H1 (cell line): ENCODE measurements at regions not wholly inside any gene's neighbourhood (a gene's known extent, or its start where the extent isn't known, plus 50 kb on each side); places are given as distances from the start of the nearest gene placed in this dataset.

ENCODE experiments used
- CTCF ChIA-PET: fragments of 300-600 bp; sonication (Branson Sonifier 250); formaldehyde crosslinking; loops from one replicate; lab custom pipeline; 2021; ENCODE audit not compliant: partially characterized antibody; lab: Charles Lee
- POLR2A ChIA-PET: fragments of 300-600 bp; sonication (Branson Sonifier 250); formaldehyde crosslinking; loops from one replicate; lab custom pipeline; 2021; ENCODE audit warnings: inconsistent platforms; ENCODE audit not compliant: partially characterized antibody; lab: Charles Lee
- DNase-seq, 2 experiments: peaks; one replicate each; pipeline versions ENCODE4 v3.0.0 to v3.0.0-alpha.2; 2010 to 2022; ENCODE audit warnings: low spot score in 2 of 2, low read depth in 1 of 2, mixed read lengths in 1 of 2
- FAIRE-seq: peaks from 2 replicates; lab custom pipeline; 2011; peaks lifted over from hg19 to GRCh38; lab: Jason Lieb, UNC
- H2AFZ ChIP-seq: 2 replicates; pipeline ENCODE4 v1.8.1; 2012; ENCODE audit warnings: low read length, inconsistent platforms
- H2AK5ac ChIP-seq: 2 replicates; pipeline ENCODE4 v1.6.1; 2013; ENCODE audit warnings: low read depth, low read length
- H2BK120ac ChIP-seq: replicated peaks from 2 replicates; pipeline ENCODE3; 2013; ENCODE audit warnings: low read depth, low read length, inconsistent platforms
- H2BK12ac ChIP-seq: 2 replicates; pipeline ENCODE4 v1.6.1; 2013; ENCODE audit warnings: low read depth, low read length
- H2BK15ac ChIP-seq: 2 replicates; pipeline ENCODE4 v1.6.1; 2013; ENCODE audit warnings: low read length
- H2BK20ac ChIP-seq: 2 replicates; pipeline ENCODE4 v1.6.1; 2013; ENCODE audit warnings: low read length
- H2BK5ac ChIP-seq: 2 replicates; pipeline ENCODE4 v1.6.1; 2013; ENCODE audit warnings: low read depth, low read length
- H3K14ac ChIP-seq: 2 replicates; pipeline ENCODE4 v1.6.1; 2013; ENCODE audit warnings: inconsistent platforms; ENCODE audit not compliant: insufficient read length
- H3K18ac ChIP-seq: 2 replicates; pipeline ENCODE4 v1.6.1; 2013; ENCODE audit warnings: low read length; ENCODE audit errors: extremely low read depth
- H3K23ac ChIP-seq: 2 replicates; pipeline ENCODE4 v1.6.1; 2013; ENCODE audit warnings: inconsistent platforms; ENCODE audit not compliant: insufficient read length
- H3K23me2 ChIP-seq: 2 replicates; pipeline ENCODE4 v1.6.1; 2013; ENCODE audit warnings: low read depth, low read length
- H3K27ac ChIP-seq: 2 replicates; pipeline ENCODE4 v1.6.1; 2011; ENCODE audit warnings: low read depth, low read length, inconsistent platforms
- H3K27me3 ChIP-seq, 4 experiments: replicated peaks in 1 of 4; 1 replicate in 1 of 4; 2 replicates in 3 of 4; pipeline versions ENCODE4 v1.6.1 to v1.8.1; 2011 to 2013; ENCODE audit warnings: low read length in 3 of 4, mild to moderate bottlenecking in 3 of 4, inconsistent platforms in 2 of 4, mixed read lengths in 2 of 4, moderate library complexity in 1 of 4; ENCODE audit not compliant: control insufficient read depth in 3 of 4, insufficient read depth in 3 of 4; ENCODE audit errors: extremely low read depth in 1 of 4
- H3K36me3 ChIP-seq, 4 experiments: 2 replicates each; pipeline versions ENCODE4 v1.6.1 to v1.8.1; 2011 to 2013; ENCODE audit warnings: mild to moderate bottlenecking in 4 of 4, low read length in 3 of 4, moderate library complexity in 2 of 4, control low read depth in 1 of 4, inconsistent platforms in 1 of 4; ENCODE audit not compliant: insufficient read depth in 4 of 4, control insufficient read depth in 2 of 4
- H3K4ac ChIP-seq: replicated peaks from 2 replicates; pipeline ENCODE3; 2013; ENCODE audit warnings: low read length, low read depth, mixed read lengths, inconsistent platforms; ENCODE audit not compliant: insufficient read length
- H3K4me1 ChIP-seq, 4 experiments: replicated peaks in 1 of 4; 1 replicate in 1 of 4; 2 replicates in 3 of 4; pipeline versions ENCODE4 v1.6.1 to v1.8.1; 2011 to 2013; ENCODE audit warnings: low read length in 3 of 4, inconsistent platforms in 2 of 4, mixed read lengths in 1 of 4; ENCODE audit not compliant: insufficient read depth in 4 of 4, control insufficient read depth in 3 of 4
- H3K4me2 ChIP-seq, 2 experiments: 2 replicates each; pipeline versions ENCODE4 v1.6.1 to v1.8.1; 2011 to 2013; ENCODE audit warnings: low read depth in 2 of 2, low read length in 2 of 2, control low read depth in 1 of 2, inconsistent platforms in 1 of 2, mild to moderate bottlenecking in 1 of 2; ENCODE audit not compliant: insufficient read depth in 1 of 2
- H3K4me3 ChIP-seq, 4 experiments: fragments of 200-600, 300-600 bp in 1 of 4; sonication (generic), shearing (Covaris generic), sonication (Bioruptor Twin) in 1 of 4; 2 replicates each; pipeline versions ENCODE4 v1.5.1 to v1.8.1; 2011 to 2016; ENCODE audit warnings: low read length in 4 of 4, low read depth in 3 of 4, control low read depth in 2 of 4, inconsistent platforms in 2 of 4, mild to moderate bottlenecking in 2 of 4, mixed read lengths in 1 of 4, moderate library complexity in 1 of 4; ENCODE audit not compliant: insufficient read depth in 2 of 4; ENCODE audit errors: extremely low read depth in 1 of 4
- H3K56ac ChIP-seq: replicated peaks from 2 replicates; pipeline ENCODE3; 2013; ENCODE audit warnings: low read depth, mild to moderate bottlenecking, mixed read lengths, low read length, inconsistent platforms; ENCODE audit not compliant: insufficient read length
- H3K79me1 ChIP-seq: 2 replicates; pipeline ENCODE4 v1.6.1; 2013; ENCODE audit warnings: low read depth, low read length, control low read depth
- H3K79me2 ChIP-seq, 2 experiments: 2 replicates each; pipeline versions ENCODE4 v1.6.1 to v1.8.1; 2012 to 2013; ENCODE audit warnings: low read length in 2 of 2, mild to moderate bottlenecking in 2 of 2, inconsistent platforms in 1 of 2; ENCODE audit not compliant: insufficient read depth in 2 of 2, control insufficient read depth in 1 of 2
- H3K9ac ChIP-seq, 4 experiments: replicated peaks in 1 of 4; 1 replicate in 1 of 4; 2 replicates in 3 of 4; pipeline versions ENCODE4 v1.6.1 to v1.8.1; 2011 to 2013; ENCODE audit warnings: low read depth in 3 of 4, low read length in 3 of 4, control low read depth in 2 of 4, mild to moderate bottlenecking in 2 of 4, moderate library complexity in 2 of 4, inconsistent platforms in 1 of 4; ENCODE audit errors: extremely low read depth in 1 of 4
- H3K9me3 ChIP-seq, 2 experiments: 2 replicates each; pipeline versions ENCODE4 v1.6.1 to v1.8.1; 2012 to 2013; ENCODE audit warnings: mild to moderate bottlenecking in 2 of 2, moderate library complexity in 2 of 2, control low read depth in 1 of 2, inconsistent platforms in 1 of 2, low read depth in 1 of 2, low read length in 1 of 2, mixed read lengths in 1 of 2; ENCODE audit not compliant: insufficient read depth in 2 of 2
- H4K20me1 ChIP-seq, 2 experiments: replicated peaks in 1 of 2; 2 replicates each; pipeline versions ENCODE3 to v1.8.1; 2011 to 2013; ENCODE audit warnings: inconsistent platforms in 2 of 2, low read length in 2 of 2, mild to moderate bottlenecking in 1 of 2; ENCODE audit not compliant: insufficient read depth in 2 of 2, control insufficient read depth in 1 of 2
- H4K5ac ChIP-seq: 2 replicates; pipeline ENCODE4 v1.6.1; 2013; ENCODE audit warnings: low read length, low read depth, mixed read lengths, inconsistent platforms; ENCODE audit not compliant: insufficient read length
- H4K8ac ChIP-seq: 2 replicates; pipeline ENCODE4 v1.8.0; 2013; ENCODE audit warnings: mild to moderate bottlenecking, moderate library complexity, low read length, inconsistent platforms; ENCODE audit not compliant: insufficient read depth; ENCODE audit errors: extremely low read depth
- H4K91ac ChIP-seq: replicated peaks from 2 replicates; pipeline ENCODE3; 2013; ENCODE audit warnings: low read length, mixed read lengths, inconsistent platforms; ENCODE audit not compliant: insufficient read length
- BACH1 ChIP-seq: IDR thresholded peaks from 2 replicates; pipeline ENCODE4 v1.6.1; 2012; ENCODE audit warnings: low read length, improper control_type of control experiment
- CBX5 ChIP-seq: fragments of 300-800, 300-1000 bp; sonication (generic); IDR thresholded peaks from 2 replicates; pipeline ENCODE4 v1.7.1; 2016; ENCODE audit warnings: antibody characterized with exemption, low read length, low read depth
- CEBPB ChIP-seq: IDR thresholded peaks from 2 replicates; pipeline ENCODE4 v1.6.1; 2012; ENCODE audit warnings: low read depth, low read length
- CTCF ChIP-seq, 3 experiments: IDR thresholded peaks; 1 replicate in 2 of 3; 2 replicates in 1 of 3; pipeline versions ENCODE4 v1.5.1 to v1.6.1; 2011; ENCODE audit warnings: low read length in 3 of 3, mild to moderate bottlenecking in 3 of 3, inconsistent platforms in 2 of 3, low read depth in 1 of 3, moderate library complexity in 1 of 3; ENCODE audit not compliant: insufficient read depth in 1 of 3; ENCODE audit errors: control extremely low read depth in 1 of 3
- FOSL1 ChIP-seq: IDR thresholded peaks from 2 replicates; pipeline ENCODE4 v1.6.1; 2011; ENCODE audit warnings: mild to moderate bottlenecking, low read depth, low read length, moderate library complexity; ENCODE audit not compliant: insufficient read depth
- KDM1A ChIP-seq: fragments of 200-600, 300-600 bp; sonication (generic); IDR thresholded peaks from 2 replicates; pipeline ENCODE4 v1.7.1; 2016; ENCODE audit warnings: mild to moderate bottlenecking, low read length, borderline replicate concordance
- WGBS, 2 experiments: shearing (Covaris generic) in 1 of 2; methylation state at CpG; one replicate each; pipeline versions ENCODE4 v1.1.6 to v1.1.7; 2013 to 2015; ENCODE audit warnings: low lambda C conversion rate in 2 of 2, mixed read lengths in 2 of 2, inconsistent platforms in 1 of 2, low coverage in 1 of 2, missing lambda C conversion rate in 1 of 2; ENCODE audit not compliant: insufficient replicate concordance in 2 of 2, insufficient coverage in 1 of 2, insufficient read length in 1 of 2; ENCODE audit errors: extremely low coverage in 1 of 2, missing lambda C conversion rate in 1 of 2; 5-methylcytosine and 5-hydroxymethylcytosine counted together

GRCh38 chr10:131475043-131475442 lies 163.5 kb upstream of the TCERG1L start:
- Histone ChIP-seq H4K91ac (no peak overlapping the region), H3K4me1 (no peaks in the 10 kb centered on the region; a peak in 1 of 7 replicates), H3K4me3 (no peak overlapping the region), H4K20me1 (no peaks in the 10 kb centered on the region), H3K9ac (no peak overlapping the region), H3K9me3 (no peaks in the 10 kb centered on the region), H3K56ac (no peak overlapping the region), H3K36me3 (no peaks in the 10 kb centered on the region), H2AFZ (no peak overlapping the region), H3K79me1 (no peaks in the 10 kb centered on the region), H3K14ac (no peak overlapping the region), H3K4ac (no peak overlapping the region), H2BK120ac (no peak overlapping the region)
- FAIRE-seq (no peak), DNase-seq (no peak)
- TF ChIP-seq CTCF (IDR thresholded peaks at IDR 0.05; ENCODE audit: control extremely low read depth in 1 of 3, insufficient read depth in 1 of 3, low read depth in 1 of 3, low read length in 3 of 3) (no peak), FOSL1 (no peak), CEBPB (no peak), KDM1A (no peak), BACH1 (no peak), CBX5 (no peak)
- TF ChIP-seq, all 59 proteins: peak for 0
- Histone ChIP-seq H3K23me2 (no peaks in the 10 kb centered on the region), H4K5ac (no peak overlapping the region), H3K18ac (no peak overlapping the region), H3K27me3 (no peaks in the 10 kb centered on the region), H4K8ac (no peak overlapping the region), H2AK5ac (no peak overlapping the region), H2BK12ac (no peak overlapping the region), H2BK5ac (no peak overlapping the region), H2BK15ac (no peak overlapping the region), H2BK20ac (no peak overlapping the region), H3K27ac (no peak overlapping the region), H3K23ac (no peak overlapping the region), H3K4me2 (no peak overlapping the region), H3K79me2 (no peaks in the 10 kb centered on the region)
- ChIA-PET POLR2A (no interaction called here), CTCF (interaction anchor here (0.7 to 1.7 kb wide), 4 partner anchors 11 to 22 kb away, joined by 3 to 6 read pairs (median 4); no protein-coding TSS in a partner anchor)
- 96% methylated on average over 11 of the region's 11 CpGs; no CpG with 5 or more reads in 1 of the 2 experiments for WGBS, 2 experiments
